HG02571 (cell line): ENCODE measurements at regions not wholly inside any gene's neighbourhood (a gene's known extent, or its start where the extent isn't known, plus 50 kb on each side); places are given as distances from the start of the nearest gene placed in this dataset.
"Not testable (repeated sequence)": the region's sequence is repeated elsewhere in the genome, so short reads cannot be mapped to it uniquely, and the experiment has no call there.

Source experiments
- ATAC-seq: cut with Tn5 transposase; IDR thresholded peaks from one replicate; pipeline ENCODE4 v1.9.1; 2021; ENCODE audit warnings: mild to moderate bottlenecking, moderate library complexity; ENCODE audit not compliant: unreplicated experiment

DNA sequence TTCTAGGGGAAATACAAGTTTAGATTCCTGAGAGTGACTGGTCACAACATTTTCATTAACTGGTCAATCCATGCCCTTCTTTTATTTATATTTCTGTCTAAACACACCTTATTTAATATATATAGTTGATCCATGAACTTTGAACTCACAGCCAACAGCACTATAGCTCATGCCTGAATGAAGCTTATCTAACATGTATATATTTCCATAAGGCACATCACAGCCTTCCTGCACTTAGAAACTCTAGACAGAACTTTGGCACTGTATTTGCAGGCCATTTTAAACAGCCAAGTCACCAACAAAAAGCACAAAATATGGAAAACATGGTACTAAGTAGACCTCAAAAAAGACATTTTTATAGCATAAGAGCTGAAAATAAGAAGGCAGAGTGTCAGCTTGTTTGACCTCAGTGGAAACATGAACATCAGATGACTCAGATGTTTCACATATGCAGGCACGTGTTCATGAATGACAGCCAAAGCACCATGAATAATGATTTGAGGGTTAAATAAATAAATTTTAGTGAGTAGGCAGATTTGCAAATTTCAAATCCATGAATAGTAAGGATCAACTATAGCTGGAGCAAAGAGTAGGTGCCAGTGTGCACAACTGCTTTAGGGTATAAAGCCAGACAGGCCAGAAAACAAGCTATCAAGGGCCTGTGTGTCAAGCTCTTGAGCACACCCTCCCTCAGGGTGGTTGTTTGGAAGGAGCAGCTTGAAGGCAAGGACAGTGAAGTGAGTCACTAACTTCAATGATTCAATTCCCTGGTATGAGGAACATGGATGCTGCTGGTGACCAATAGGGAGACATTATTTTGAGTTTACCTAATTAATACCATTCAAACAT, 88.9 kb upstream of the NT5E start:
- no peak for ATAC-seq

GRCh38 chr6:85357651-85358050, 92.2 kb upstream of the NT5E start:
- ATAC-seq: no peak

GRCh38 chr6:85356743-85357142, 93.1 kb upstream of the NT5E start:
- ATAC-seq: not testable (repeated sequence)

- ATAC-seq: no peak
These were observed 94.1 kb upstream of the NT5E start for GRCh38 chr6:85355816-85356215.

- ATAC-seq: no peak
These were observed 94.9 kb upstream of the NT5E start for GRCh38 chr6:85354761-85355618.

- ATAC-seq: no peak
These were observed 96.9 kb upstream of the NT5E start for GRCh38 chr6:85353012-85353411.

- ATAC-seq: no peak
These were observed 101.2 kb upstream of the NT5E start for GRCh38 chr6:85348643-85349042.

DNA sequence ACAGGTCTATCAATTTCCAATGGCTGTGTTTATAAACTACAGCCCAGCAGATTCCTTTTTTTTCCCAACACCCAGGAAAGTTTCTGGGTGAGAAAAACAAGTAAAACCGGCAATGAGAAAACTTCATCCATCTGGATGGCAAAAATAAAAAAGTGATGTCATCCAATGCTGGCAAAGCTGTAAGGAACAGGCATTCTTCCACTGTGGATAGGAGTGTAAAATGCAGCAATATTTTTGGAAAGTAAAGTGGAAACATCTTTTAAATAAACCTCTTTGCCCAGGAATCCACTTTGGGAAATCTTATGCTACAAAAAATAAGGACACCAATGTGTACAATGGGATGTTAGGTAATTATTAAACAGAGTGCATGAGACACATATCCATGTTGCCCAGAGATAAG, 102.1 kb upstream of the NT5E start:
- ATAC-seq: no peak

- ATAC-seq: no peak
These were observed 103.7 kb upstream of the NT5E start for GRCh38 chr6:85346196-85346595.

GRCh38 chr6:85344996-85345395, 104.9 kb upstream of the NT5E start:
- no peak for ATAC-seq

GRCh38 chr6:85343428-85343827, 106.5 kb upstream of the NT5E start:
- no peak for ATAC-seq

- no peak for ATAC-seq
These were observed 120.7 kb upstream of the NT5E start for GRCh38 chr6:85329196-85329595.

GRCh38 chr6:85325811-85326210, 124.1 kb upstream of the NT5E start:
- ATAC-seq: not testable (repeated sequence)

GRCh38 chr6:85323435-85324040, 126.3 kb upstream of the NT5E start:
- peak; percentile 79 for ATAC-seq

GRCh38 chr6:85322446-85323105, 127.3 kb upstream of the NT5E start:
- ATAC-seq: no peak

DNA sequence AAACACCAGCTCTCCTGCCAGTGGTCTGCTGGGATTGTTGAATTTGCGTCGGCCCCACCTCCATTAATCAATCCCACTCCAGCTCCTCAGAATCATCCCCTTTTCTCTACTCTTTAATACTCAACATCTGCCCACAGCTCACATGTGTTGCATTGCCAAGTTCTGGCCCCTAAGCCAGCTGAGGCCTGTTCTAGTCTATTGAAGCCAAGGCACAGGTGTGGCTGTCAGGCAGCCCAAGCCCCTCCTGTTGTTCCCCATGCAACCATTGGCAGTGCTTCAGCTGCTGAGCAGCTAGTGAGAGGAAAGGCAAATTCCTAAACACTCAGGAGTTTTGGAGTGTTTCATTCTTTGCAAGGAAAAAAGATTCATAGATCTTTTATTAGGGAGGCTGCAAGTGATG, 128.0 kb upstream of the NT5E start:
- no peak for ATAC-seq

DNA sequence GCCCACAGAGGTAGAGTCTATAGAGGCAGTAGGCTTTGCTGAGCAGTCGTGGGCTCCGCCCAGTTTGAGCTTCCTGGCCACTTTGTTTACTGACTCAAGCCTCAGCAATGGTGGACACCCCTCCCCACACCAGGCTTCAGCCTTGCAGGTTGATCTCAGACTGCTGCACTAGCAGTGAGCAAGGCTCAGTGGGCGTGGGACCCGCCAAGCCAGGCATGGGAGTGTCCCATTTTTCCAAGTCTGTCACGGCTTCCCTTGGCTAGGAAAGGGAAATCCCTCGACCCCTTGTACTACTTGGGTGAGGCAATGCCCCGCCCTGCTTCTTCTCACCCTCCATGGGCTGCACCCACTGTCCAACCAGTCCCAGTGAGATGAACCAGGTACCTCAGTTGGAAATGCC, 135.3 kb upstream of the NT5E start:
- no peak for ATAC-seq

DNA sequence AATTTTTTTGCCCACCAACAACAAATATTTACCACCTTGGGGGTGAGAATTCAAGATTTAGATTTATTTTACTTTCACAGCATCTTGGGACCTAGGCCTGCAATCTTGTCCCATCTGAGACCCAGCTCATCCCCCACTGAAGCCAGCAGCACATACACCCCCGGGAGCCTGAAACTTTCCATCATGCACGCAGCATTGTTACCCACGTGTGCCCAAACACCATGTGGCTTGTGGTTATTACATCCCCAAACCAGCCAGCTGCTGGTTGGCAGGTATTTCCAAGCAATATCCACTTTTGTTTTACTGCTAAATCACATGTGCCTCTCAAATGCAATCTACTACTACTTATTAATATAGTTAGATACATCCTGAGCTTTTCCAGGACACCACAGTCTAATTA, 149.3 kb upstream of the NT5E start:
- ATAC-seq: no peak

DNA sequence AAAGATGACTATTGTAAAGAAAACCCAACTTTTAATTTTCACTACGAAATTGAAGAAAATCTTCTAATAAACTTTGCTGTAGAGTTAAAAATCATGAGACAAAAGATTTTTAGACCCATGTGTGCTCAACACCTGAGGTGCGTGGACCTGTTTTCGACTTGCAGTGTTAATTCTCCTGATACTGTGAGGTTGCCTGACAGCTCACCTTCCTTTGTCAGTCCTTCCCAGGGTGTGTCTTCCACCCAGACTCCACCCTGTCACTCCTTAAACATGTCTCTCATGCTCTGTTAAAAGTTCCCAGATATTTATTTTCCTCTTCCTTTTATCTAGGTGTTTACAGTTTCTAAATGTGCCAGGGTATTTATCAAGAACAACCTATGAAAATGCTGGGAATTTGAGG, 151.3 kb upstream of the NT5E start:
- ATAC-seq: no peak

DNA sequence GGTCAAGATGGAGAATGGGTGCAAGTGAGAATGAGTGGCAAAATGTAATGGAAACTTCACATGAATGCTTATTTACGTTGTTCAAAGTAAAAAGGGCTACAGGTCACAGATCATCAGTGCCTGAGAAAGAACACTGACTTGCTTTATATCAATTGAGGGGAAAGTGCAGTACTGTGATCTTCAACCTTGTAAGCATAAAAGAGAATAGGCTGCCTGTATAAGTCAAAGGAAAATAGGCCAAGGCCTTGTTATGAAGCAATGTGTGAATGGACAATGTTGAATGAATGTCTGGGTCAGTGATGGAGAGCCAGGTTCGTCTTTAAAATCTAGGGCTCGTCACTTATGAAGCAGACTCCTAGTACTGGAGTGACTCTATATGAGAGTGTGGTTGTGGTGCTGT, 158.6 kb upstream of the NT5E start:
- no peak for ATAC-seq

- no peak for ATAC-seq
These were observed 162.2 kb upstream of the NT5E start for GRCh38 chr6:85287654-85288053.
